Type B pancreatic cell (in vitro differentiated cells): ENCODE measurements at regions not wholly inside any gene's neighbourhood (a gene's known extent, or its start where the extent isn't known, plus 50 kb on each side); places are given as distances from the start of the nearest gene placed in this dataset.

Source experiments
- DNase-seq: peaks from one replicate; pipeline ENCODE4 v3.0.0; 2021; ENCODE audit warnings: mixed read lengths; ENCODE audit not compliant: unreplicated experiment; ENCODE audit errors: extremely low spot score
- H3K27ac Mint-ChIP-seq: 2 replicates; pipeline ENCODE4 v1.8.0; 2021; ENCODE audit warnings: mild to moderate bottlenecking, mixed read lengths
- H3K27me3 Mint-ChIP-seq: 2 replicates; pipeline ENCODE4 v1.8.0; 2021; ENCODE audit warnings: mixed read lengths
- H3K36me3 Mint-ChIP-seq: 2 replicates; pipeline ENCODE4 v1.8.0; 2021; ENCODE audit warnings: mixed read lengths
- H3K4me1 Mint-ChIP-seq: one replicate; pipeline ENCODE4 v1.8.0; 2021; ENCODE audit warnings: mixed read lengths; ENCODE audit not compliant: unreplicated experiment
- H3K4me3 Mint-ChIP-seq: 2 replicates; pipeline ENCODE4 v1.8.0; 2021; ENCODE audit warnings: mild to moderate bottlenecking, mixed read lengths
- H3K9me3 Mint-ChIP-seq: 2 replicates; pipeline ENCODE4 v1.8.0; 2021; ENCODE audit warnings: mixed read lengths
- TF ChIP-seq, protein P1 (sequence below): fragments of 200-600 bp; sonication (generic); conservative IDR thresholded peaks from 2 replicates; pipeline ENCODE4 v1.5.0; 2021; ENCODE audit warnings: antibody characterized with exemption, mild to moderate bottlenecking

DNA sequence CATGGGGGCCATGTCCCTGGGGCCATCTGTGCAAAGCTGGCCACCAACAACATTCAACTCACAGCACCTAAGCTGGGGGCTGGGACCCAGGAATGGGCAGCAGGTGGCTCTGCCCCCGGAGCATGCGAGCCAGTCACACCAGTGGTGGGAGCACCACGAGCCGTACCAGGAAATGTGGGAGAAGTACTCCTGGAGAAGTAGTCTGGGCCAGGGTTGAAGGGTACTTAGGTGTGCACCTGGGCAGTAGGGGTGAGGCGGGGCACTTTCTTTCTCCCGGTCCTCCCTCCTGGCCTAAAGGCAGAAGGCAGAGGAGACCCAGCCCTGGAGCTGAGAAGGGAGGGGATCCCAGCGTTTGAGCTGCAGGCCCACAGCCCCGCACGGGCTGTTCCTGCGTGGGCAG, 94.2 kb downstream of the PLXNA1 start:
- Mint-ChIP-seq H3K9me3 (peaks cover 10% of the 10 kb centered on the region), H3K36me3 (no peaks in the 10 kb centered on the region), H3K27me3 (no peaks in the 10 kb centered on the region), H3K4me1 (peaks cover 17% of the 10 kb centered on the region), H3K4me3 (no peak overlapping the region), H3K27ac (no peak overlapping the region)
- TF ChIP-seq, protein P1, sequence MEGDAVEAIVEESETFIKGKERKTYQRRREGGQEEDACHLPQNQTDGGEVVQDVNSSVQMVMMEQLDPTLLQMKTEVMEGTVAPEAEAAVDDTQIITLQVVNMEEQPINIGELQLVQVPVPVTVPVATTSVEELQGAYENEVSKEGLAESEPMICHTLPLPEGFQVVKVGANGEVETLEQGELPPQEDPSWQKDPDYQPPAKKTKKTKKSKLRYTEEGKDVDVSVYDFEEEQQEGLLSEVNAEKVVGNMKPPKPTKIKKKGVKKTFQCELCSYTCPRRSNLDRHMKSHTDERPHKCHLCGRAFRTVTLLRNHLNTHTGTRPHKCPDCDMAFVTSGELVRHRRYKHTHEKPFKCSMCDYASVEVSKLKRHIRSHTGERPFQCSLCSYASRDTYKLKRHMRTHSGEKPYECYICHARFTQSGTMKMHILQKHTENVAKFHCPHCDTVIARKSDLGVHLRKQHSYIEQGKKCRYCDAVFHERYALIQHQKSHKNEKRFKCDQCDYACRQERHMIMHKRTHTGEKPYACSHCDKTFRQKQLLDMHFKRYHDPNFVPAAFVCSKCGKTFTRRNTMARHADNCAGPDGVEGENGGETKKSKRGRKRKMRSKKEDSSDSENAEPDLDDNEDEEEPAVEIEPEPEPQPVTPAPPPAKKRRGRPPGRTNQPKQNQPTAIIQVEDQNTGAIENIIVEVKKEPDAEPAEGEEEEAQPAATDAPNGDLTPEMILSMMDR = no peak
- DNase-seq = no peak

DNA sequence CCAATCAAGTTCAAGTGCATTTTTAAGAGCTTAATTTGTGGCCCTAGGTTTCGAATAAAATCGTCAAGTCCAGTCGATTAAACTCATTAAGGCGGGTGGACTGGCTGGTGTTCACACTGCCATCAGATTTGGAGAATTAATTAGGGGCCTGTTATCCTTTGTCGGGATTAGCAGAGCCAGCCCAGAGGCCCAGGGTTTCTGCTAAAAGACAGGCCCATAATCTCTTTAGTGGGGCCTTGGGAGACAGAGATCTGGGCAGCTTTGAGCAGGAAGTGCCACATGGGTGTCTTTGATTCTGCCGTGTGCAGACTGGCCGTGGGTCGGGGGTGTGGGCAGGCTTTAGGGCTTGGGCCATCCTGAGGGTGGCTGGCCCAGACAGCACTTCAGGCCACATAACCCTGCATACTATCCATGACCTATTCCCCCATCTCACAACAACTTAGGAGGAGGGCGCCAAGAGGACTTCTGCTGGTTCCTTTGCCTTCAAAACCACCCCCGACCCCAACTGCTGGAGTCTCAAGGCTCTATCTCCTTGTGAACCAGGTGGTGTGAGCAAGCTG, 94.7 kb downstream of the PLXNA1 start:
- Mint-ChIP-seq H3K4me3 (no peak overlapping the region), H3K27me3 (no peaks in the 10 kb centered on the region), H3K9me3 (peaks cover 10% of the 10 kb centered on the region), H3K27ac (no peak overlapping the region), H3K4me1 (peaks cover 17% of the 10 kb centered on the region), H3K36me3 (no peaks in the 10 kb centered on the region)
- TF ChIP-seq, protein P1 = no peak
- DNase-seq = no peak

DNA sequence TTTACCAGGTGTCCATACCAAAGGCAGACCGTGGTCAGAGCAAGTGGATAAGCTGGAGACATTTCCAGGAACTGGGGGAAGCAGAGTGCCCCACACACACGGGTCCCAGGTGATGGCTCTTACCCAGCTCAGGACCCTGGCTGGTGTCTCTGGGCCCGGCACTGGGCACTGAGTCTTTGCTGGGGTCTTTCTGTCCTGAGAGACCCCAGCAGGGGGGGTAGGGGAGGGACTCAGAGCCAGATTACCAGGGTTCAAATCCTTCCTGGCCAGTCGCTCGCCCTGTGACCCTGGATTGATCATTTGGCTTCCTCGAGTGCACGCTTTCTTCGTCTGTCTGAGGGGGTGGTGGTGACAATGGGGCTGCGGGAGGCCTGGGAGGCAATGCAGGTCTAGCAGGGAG, 95.7 kb downstream of the PLXNA1 start:
- H3K4me3 Mint-ChIP-seq = no peak overlapping the region
- TF ChIP-seq, protein P1 = no peak
- peaks cover 10% of the 10 kb centered on the region for H3K9me3 Mint-ChIP-seq
- H3K4me1 Mint-ChIP-seq = peaks cover 16% of the 10 kb centered on the region
- no peak overlapping the region for H3K27ac Mint-ChIP-seq
- H3K27me3 Mint-ChIP-seq = peaks cover 1% of the 10 kb centered on the region
- no peaks in the 10 kb centered on the region for H3K36me3 Mint-ChIP-seq
- DNase-seq = no peak

DNA sequence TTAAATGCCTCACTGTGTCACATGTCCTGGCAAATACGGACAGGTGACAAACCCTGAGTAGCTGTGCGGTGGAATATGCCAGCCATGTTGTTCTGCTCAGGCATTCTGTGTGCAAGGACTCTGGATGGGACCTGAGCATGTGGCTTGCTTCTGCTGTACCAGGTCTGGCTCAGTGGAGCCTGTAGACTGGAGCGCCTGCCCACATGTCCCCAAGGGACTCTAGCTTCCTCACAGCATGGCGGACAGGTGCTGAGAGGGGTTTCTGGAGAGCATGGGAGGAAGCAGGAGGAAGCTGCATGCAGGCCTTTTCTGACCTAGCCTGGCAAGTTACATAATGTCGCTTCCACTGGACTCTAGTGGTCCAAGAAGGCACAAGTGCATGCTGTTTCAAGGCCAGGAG, 96.3 kb downstream of the PLXNA1 start:
- peaks cover 2% of the 10 kb centered on the region for H3K27me3 Mint-ChIP-seq

DNA sequence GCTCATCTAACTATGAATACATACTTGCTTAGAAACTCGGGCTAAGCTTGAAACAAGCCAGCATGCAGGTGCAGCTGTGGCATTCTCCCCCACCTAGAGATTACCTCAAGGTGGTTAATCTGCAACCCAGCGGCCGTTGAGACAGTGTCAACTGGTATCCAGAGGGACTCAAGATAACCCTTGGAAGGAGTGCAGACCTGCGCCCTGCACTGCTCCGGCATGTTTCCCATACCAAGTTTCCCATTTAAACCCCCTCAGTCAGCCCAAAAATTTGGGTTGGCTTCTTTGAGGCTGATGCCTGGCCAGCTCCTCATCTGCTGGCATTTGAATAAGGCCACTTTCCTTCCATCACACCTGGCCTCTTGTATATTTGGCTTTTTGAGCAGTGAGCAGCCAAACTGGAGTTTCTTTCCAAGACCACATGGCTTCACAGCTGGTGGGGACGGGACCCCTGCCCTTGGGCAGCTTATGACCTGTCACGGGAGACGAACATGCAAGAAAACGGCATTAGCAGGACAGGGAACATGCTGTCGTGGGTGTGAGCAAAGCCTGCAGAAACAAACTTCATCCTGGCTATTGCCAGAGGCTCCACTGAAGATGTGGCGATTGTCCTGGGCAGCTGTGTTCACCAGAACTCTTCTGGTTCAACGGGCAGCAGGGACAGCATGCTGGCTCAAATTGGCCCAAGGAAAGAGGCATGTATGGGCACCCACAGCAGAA, 98.2 kb downstream of the PLXNA1 start:
- H3K4me3 Mint-ChIP-seq = no peak overlapping the region

More for the DNA sequence above, 96.3 kb downstream of the PLXNA1 start:
- TF ChIP-seq, protein P1 = no peak
- Mint-ChIP-seq H3K9me3 (peaks cover 10% of the 10 kb centered on the region), H3K4me3 (no peak overlapping the region), H3K27ac (no peak overlapping the region), H3K36me3 (no peaks in the 10 kb centered on the region), H3K4me1 (peaks cover 11% of the 10 kb centered on the region)
- DNase-seq = no peak

More for the DNA sequence above, 98.2 kb downstream of the PLXNA1 start:
- no peaks in the 10 kb centered on the region for H3K9me3 Mint-ChIP-seq
- H3K4me1 Mint-ChIP-seq = no peaks in the 10 kb centered on the region
- no peak overlapping the region for H3K27ac Mint-ChIP-seq
- H3K27me3 Mint-ChIP-seq = peaks cover 2% of the 10 kb centered on the region
- TF ChIP-seq, protein P1 = no peak
- H3K36me3 Mint-ChIP-seq = no peaks in the 10 kb centered on the region
- DNase-seq = no peak
